ENCODE measurements at regions not wholly inside any gene's neighbourhood (a gene's known extent, or its start where the extent isn't known, plus 50 kb on each side); places are given as distances from the start of the nearest gene placed in this dataset.

GRCh38 chr11:38640854-38641253 is 2042.8 kb upstream of the RAG2 start:
- Histone ChIP-seq H4K5ac (ENCODE audit: insufficient read length, low read depth, low read length) (no peak overlapping the region), H2BK120ac (ENCODE audit: low read depth, low read length, poor library complexity, severe bottlenecking) (no peak overlapping the region), H3K4me2 (ENCODE audit: insufficient read depth, insufficient read length, low read length) (no peak overlapping the region), H3K9me3 (ENCODE audit: control insufficient read depth, low read depth, low read length) (no peaks in the 10 kb centered on the region), H3K23ac (ENCODE audit: insufficient read length, low read depth, low read length) (no peak overlapping the region), H2BK5ac (ENCODE audit: insufficient read length, low read length) (no peak overlapping the region), H3K56ac (ENCODE audit: insufficient read length, low read depth, low read length) (no peak overlapping the region), H2BK20ac (ENCODE audit: low read depth, low read length, poor library complexity, severe bottlenecking) (no peak overlapping the region), H3K18ac (ENCODE audit: insufficient read length, low read depth, low read length) (no peak overlapping the region), H2AK5ac (ENCODE audit: insufficient read length, low read length) (no peak overlapping the region), H3K4me1 (ENCODE audit: insufficient read depth, low read length) (0 out of 2 replicates have a peak, but pooled peaks cover 2% of the 10 kb centered on the region), H3T11ph (ENCODE audit: low read length) (no peak overlapping the region), H4K20me1 (ENCODE audit: control insufficient read depth, insufficient read depth, insufficient read length) (no peaks in the 10 kb centered on the region), H3K4ac (ENCODE audit: low read depth, low read length) (no peak overlapping the region), H3K79me2 (ENCODE audit: insufficient read depth, low read length) (no peaks in the 10 kb centered on the region), H3K79me1 (ENCODE audit: insufficient read depth, low read depth, low read length, poor library complexity, severe bottlenecking) (no peaks in the 10 kb centered on the region), H4K8ac (replicated peaks; ENCODE audit: insufficient read length, low read depth, low read length) (no peak overlapping the region), H3K9ac (ENCODE audit: extremely low read depth, insufficient read length, low read length) (no peak overlapping the region), H4K91ac (ENCODE audit: insufficient read length, low read depth, low read length) (no peak overlapping the region), H3K27ac (ENCODE audit: insufficient read length, low read depth, low read length) (no peak overlapping the region), H3K27me3 (ENCODE audit: insufficient read depth, low read length) (no peaks in the 10 kb centered on the region), H2AFZ (ENCODE audit: low read length) (no peak overlapping the region), H2BK12ac (ENCODE audit: insufficient read length, low read depth, low read length) (no peak overlapping the region), H3K23me2 (ENCODE audit: insufficient read length, low read depth, low read length, poor library complexity, severe bottlenecking) (no peaks in the 10 kb centered on the region), H3K14ac (ENCODE audit: insufficient read depth, low read length) (no peak overlapping the region), H2BK15ac (ENCODE audit: low read depth, low read length) (no peak overlapping the region)
- Mint-ChIP-seq H3K4me3 (no peak overlapping the region), H3K27ac (no peak overlapping the region), H3K4me1 (no peaks in the 10 kb centered on the region), H3K9me3 (peaks cover 11 to 15% of the 10 kb centered on the region in 2 experiments; a peak in 4 of 5 replicates), H3K36me3 (ENCODE audit: insufficient read depth in 1 of 3, low read depth in 3 of 3) (peaks cover 0 to 5% (median 0%) of the 10 kb centered on the region in 3 experiments; a peak in 1 of 7 replicates), H3K27me3 (ENCODE audit: low read depth) (no peaks in the 10 kb centered on the region)
- no CpG with 5 or more reads among the region's 1 CpG for WGBS (ENCODE audit: extremely low coverage, insufficient read length, low lambda C conversion rate)
- no peak for DNase-seq
- TF ChIP-seq, protein P1, sequence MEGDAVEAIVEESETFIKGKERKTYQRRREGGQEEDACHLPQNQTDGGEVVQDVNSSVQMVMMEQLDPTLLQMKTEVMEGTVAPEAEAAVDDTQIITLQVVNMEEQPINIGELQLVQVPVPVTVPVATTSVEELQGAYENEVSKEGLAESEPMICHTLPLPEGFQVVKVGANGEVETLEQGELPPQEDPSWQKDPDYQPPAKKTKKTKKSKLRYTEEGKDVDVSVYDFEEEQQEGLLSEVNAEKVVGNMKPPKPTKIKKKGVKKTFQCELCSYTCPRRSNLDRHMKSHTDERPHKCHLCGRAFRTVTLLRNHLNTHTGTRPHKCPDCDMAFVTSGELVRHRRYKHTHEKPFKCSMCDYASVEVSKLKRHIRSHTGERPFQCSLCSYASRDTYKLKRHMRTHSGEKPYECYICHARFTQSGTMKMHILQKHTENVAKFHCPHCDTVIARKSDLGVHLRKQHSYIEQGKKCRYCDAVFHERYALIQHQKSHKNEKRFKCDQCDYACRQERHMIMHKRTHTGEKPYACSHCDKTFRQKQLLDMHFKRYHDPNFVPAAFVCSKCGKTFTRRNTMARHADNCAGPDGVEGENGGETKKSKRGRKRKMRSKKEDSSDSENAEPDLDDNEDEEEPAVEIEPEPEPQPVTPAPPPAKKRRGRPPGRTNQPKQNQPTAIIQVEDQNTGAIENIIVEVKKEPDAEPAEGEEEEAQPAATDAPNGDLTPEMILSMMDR (conservative IDR thresholded peaks at IDR 0.05) = no peak
